ENCODE measurements at regions not wholly inside any gene's neighbourhood (a gene's known extent, or its start where the extent isn't known, plus 50 kb on each side); places are given as distances from the start of the nearest gene placed in this dataset.

DNA sequence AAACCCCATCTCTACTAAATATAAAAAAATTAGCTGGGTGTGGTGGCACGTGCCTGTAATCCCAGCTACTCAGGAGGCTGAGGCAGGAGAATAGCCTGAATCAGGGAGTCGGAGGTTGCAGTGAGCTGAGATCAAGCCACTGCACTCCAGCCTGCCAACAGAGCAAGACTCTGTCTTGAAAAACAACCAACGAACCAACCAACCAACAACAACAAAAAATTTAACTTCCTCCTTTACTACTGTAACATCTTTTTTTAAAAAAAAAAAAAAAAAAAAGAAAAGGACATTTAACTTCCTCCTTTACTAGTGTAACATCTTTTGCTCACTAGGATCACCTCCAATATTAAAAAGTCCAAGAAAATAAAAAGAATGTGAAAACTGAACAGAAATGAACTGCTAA is 92.3 kb upstream of the TMEM168 start:
- Histone ChIP-seq H3K36me3 (no peaks in the 10 kb centered on the region), H3K27ac (no peak overlapping the region), H3K27me3 (no peaks in the 10 kb centered on the region), H3K9me3 (no peaks in the 10 kb centered on the region), H3K4me1 (peaks cover 0 to 19% (median 5%) of the 10 kb centered on the region in 4 donors), H3K4me3 (no peak overlapping the region)
- DNase-seq = no peak
- TF ChIP-seq, protein P1, sequence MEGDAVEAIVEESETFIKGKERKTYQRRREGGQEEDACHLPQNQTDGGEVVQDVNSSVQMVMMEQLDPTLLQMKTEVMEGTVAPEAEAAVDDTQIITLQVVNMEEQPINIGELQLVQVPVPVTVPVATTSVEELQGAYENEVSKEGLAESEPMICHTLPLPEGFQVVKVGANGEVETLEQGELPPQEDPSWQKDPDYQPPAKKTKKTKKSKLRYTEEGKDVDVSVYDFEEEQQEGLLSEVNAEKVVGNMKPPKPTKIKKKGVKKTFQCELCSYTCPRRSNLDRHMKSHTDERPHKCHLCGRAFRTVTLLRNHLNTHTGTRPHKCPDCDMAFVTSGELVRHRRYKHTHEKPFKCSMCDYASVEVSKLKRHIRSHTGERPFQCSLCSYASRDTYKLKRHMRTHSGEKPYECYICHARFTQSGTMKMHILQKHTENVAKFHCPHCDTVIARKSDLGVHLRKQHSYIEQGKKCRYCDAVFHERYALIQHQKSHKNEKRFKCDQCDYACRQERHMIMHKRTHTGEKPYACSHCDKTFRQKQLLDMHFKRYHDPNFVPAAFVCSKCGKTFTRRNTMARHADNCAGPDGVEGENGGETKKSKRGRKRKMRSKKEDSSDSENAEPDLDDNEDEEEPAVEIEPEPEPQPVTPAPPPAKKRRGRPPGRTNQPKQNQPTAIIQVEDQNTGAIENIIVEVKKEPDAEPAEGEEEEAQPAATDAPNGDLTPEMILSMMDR (IDR thresholded peaks at IDR 0.05) = no peak
- intact Hi-C loops (cut with DNase I; ENCODE audit: low total_unique reads) = no loop called here

DNA sequence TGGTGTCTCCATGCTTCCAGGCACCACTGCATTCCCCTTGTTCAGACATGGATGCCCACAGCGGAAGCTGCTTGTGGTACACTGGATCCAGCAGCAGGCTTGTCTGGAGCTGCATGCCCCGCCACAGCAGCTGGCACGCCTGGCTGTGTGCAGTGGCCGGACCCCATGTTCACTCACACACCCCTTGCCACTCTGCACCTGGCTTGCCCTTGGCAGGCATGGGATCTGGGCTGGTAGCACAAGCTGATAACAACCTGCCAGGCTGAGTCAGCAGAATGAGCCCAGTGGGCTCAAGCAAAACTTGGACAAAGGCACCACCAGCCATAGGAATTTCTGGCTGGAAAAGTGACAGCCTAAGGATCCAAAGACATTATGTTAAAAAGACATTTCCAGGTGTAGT is 91.8 kb upstream of the TMEM168 start:
- no peaks in the 10 kb centered on the region for H3K9me3 ChIP-seq
- no peak overlapping the region for H3K4me3 ChIP-seq
- H3K27ac ChIP-seq = no peak overlapping the region
- peaks cover 0 to 19% (median 5%) of the 10 kb centered on the region in 4 donors for H3K4me1 ChIP-seq
- intact Hi-C loops (cut with DNase I; ENCODE audit: low total_unique reads) = no loop called here
- TF ChIP-seq, protein P1 (IDR thresholded peaks at IDR 0.05) = no peak
- no peaks in the 10 kb centered on the region for H3K27me3 ChIP-seq
- DNase-seq = no peak
- no peaks in the 10 kb centered on the region for H3K36me3 ChIP-seq

DNA sequence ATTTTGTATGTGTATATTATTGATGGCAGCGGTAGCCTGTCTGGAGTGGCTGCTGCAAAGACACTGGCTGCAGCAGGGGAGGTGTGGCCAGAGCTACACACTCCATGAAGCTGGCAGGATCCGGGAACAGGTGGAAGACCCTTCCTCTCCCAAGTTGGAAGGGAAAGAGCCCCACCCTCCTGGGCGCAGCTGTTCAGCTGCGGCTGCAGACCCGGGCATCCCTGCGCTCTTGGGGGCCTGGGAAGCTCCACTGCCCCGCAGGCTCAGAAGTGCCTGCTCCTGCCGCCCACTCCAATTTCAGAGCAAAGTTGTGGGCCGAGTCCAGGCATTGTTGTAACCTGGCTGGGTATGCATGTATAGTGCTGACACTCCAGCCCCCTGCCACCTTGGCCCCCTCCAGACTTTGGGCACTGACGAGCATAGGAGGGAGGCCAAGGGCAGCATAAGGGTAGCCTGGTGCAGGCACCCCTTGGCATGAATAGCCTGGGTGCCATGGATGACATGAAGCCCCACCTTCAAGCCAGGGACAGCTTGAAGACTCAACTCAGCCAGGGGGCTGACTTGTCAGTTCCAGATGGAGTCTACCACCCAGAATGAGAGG is 90.7 kb upstream of the TMEM168 start:
- DNase-seq = no peak
- peaks cover 0 to 13% (median 4%) of the 10 kb centered on the region in 4 donors for H3K4me1 ChIP-seq
- H3K27ac ChIP-seq = no peak overlapping the region
- no peak overlapping the region for H3K4me3 ChIP-seq
- no peaks in the 10 kb centered on the region for H3K9me3 ChIP-seq
- intact Hi-C loops (cut with DNase I; ENCODE audit: low total_unique reads) = no loop called here
- H3K36me3 ChIP-seq = no peaks in the 10 kb centered on the region
- H3K27me3 ChIP-seq = no peaks in the 10 kb centered on the region
- TF ChIP-seq, protein P1 (IDR thresholded peaks at IDR 0.05) = no peak

DNA sequence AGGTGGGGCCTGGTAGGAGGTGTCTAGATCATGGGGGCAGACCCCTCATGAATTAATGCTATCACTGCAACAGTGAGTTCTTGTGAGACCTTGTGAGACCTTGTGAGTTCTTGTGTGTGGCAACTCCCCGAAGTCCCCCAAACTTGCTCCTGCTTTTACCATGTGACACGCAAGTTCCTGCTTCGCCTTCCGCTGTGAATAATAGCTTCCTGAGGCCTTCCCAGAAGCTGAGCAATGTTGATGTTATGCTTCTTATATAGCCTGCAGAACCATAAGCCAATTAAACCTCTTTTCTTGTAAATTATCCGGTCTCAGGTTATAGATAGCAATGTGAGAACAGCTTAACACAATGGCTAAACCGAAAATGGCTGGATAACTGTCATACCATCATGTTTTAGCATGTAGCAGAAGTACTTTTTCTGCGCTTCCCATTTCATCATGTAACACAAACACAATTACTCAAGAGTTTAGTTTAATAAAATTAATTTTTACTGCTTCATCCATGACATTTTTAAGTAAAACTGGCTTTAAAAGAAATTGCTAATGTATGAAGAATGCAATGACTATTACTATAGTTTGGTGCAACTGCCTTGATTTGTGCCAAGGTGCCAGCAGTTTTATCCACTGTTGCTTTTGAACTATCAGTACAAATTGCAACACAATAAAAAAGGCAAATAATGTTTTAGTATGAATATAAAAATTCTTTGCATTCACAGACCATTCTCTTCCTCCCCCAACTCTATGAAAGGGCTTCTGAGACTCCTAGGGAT is 87.7 kb upstream of the TMEM168 start:
- intact Hi-C loops (cut with DNase I; ENCODE audit: low total_unique reads) = no loop called here
- Histone ChIP-seq H3K4me1 (peaks cover 0 to 5% (median under 1%) of the 10 kb centered on the region in 4 donors), H3K36me3 (no peaks in the 10 kb centered on the region), H3K27ac (no peak overlapping the region), H3K4me3 (no peak overlapping the region), H3K9me3 (no peaks in the 10 kb centered on the region), H3K27me3 (no peaks in the 10 kb centered on the region)
- DNase-seq = no peak
- TF ChIP-seq, protein P1 (IDR thresholded peaks at IDR 0.05) = no peak

DNA sequence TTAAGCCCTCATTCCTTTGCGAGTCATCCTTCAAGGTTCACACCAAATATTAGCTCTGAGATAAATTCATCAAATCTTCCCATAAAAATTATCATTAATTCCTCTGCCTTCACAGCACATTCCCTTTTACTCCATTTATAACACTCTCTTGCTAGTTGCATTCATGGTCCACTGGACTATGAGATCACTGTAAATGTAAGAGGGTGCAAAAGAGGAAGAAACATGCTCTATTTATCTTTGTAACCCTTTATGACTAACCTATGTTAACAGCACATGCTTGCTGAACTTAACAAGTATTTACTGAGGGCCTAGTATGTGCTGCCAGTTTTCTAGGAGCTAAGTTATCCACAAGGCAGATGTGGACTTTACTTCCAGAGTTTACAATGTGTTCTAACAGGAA is 86.7 kb upstream of the TMEM168 start:
- H3K4me1 ChIP-seq = peaks cover 0 to 5% (median 0%) of the 10 kb centered on the region in 4 donors
- no peaks in the 10 kb centered on the region for H3K9me3 ChIP-seq
- no peak overlapping the region for H3K4me3 ChIP-seq
- H3K27ac ChIP-seq = no peak overlapping the region
- no peaks in the 10 kb centered on the region for H3K36me3 ChIP-seq
- TF ChIP-seq, protein P1 (IDR thresholded peaks at IDR 0.05) = no peak
- no peaks in the 10 kb centered on the region for H3K27me3 ChIP-seq
- intact Hi-C loops (cut with DNase I; ENCODE audit: low total_unique reads) = no loop called here
- DNase-seq = no peak
